ENCODE measurements at regions not wholly inside any gene's neighbourhood (a gene's known extent, or its start where the extent isn't known, plus 50 kb on each side); places are given as distances from the start of the nearest gene placed in this dataset.

DNA sequence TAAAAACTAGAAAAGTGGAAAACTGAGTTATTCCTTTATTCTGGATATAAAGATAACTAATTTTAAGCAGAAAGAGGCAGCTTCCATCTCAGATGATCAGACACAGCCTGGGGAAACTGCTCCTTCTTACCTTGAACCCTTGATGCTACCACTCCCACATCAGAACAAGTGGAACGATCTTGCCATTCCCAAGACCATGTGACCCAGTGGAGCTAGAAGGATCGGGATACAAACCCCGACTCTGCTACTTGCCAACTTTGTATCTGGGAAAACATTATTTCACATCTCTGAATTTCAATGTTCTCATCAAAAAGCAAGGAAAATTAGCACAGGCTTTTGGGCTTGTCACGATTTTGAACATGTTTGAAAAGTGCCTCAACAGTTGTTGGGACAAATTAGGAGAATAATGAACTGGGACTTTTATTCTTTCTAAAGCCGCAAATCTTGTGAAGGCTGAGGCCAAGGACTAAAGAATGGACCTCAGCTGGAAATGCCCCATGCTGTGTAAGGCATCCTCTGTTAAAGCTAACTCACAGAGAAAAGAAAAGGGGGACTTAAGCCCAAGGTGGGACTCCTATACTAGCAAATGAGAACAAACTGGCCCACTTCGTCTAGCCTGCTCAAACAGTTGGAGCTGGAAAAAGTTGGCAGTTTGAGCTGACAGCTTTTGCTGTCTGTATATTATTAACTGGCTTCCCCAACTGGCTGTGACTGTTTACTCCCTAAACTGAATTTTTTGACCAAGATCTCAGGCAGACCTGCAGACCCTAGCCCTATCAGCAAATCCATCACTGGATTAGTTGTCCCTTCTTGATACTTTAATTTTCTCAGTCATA, 552.3 kb downstream of the EFNA5 start:
- in situ Hi-C loops (cut with HindIII; ENCODE audit: low pct_ligation_motif_present, low sequenced_read_pairs), result no loop called here
- TF ChIP-seq, protein P1, sequence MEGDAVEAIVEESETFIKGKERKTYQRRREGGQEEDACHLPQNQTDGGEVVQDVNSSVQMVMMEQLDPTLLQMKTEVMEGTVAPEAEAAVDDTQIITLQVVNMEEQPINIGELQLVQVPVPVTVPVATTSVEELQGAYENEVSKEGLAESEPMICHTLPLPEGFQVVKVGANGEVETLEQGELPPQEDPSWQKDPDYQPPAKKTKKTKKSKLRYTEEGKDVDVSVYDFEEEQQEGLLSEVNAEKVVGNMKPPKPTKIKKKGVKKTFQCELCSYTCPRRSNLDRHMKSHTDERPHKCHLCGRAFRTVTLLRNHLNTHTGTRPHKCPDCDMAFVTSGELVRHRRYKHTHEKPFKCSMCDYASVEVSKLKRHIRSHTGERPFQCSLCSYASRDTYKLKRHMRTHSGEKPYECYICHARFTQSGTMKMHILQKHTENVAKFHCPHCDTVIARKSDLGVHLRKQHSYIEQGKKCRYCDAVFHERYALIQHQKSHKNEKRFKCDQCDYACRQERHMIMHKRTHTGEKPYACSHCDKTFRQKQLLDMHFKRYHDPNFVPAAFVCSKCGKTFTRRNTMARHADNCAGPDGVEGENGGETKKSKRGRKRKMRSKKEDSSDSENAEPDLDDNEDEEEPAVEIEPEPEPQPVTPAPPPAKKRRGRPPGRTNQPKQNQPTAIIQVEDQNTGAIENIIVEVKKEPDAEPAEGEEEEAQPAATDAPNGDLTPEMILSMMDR (IDR thresholded peaks at IDR 0.05; ENCODE audit: low read depth, low read length, missing control alignments), result no peak
- Histone ChIP-seq H3K27ac (no peak overlapping the region), H3K4me3 (ENCODE audit: low read depth, low read length) (no peak overlapping the region), H3K36me3 (replicated peaks) (no peaks in the 10 kb centered on the region), H3K27me3 (replicated peaks) (no peaks in the 10 kb centered on the region)
- no peak for DNase-seq

DNA sequence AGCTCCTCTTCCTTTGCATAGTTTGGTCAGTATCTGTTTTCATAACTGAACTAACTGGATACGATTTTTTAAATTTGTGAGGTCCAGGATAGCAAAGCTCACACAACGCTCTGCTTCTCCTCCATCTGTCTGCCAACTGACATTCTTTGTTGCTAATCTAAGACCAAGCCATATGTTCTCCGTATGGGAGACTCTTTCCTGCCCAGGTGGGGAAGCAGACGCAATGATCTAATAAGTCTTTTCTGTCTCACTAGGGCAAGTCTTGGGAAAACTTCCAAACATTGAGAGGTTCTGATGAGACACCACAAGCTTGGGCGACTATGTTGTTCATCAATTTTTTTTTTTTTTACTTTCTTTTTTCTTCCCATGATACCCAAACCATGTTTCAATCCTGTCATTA, 558.5 kb downstream of the EFNA5 start:
- TF ChIP-seq, protein P1 (IDR thresholded peaks at IDR 0.05; ENCODE audit: low read depth, low read length, missing control alignments), result no peak
- no peaks in the 10 kb centered on the region for H3K27me3 ChIP-seq (replicated peaks)
- DNase-seq, result no peak
- no peak overlapping the region for H3K4me3 ChIP-seq (ENCODE audit: low read depth, low read length)
- H3K27ac ChIP-seq, result no peak overlapping the region
- in situ Hi-C loops (cut with HindIII; ENCODE audit: low pct_ligation_motif_present, low sequenced_read_pairs), result no loop called here
- no peaks in the 10 kb centered on the region for H3K36me3 ChIP-seq (replicated peaks)

DNA sequence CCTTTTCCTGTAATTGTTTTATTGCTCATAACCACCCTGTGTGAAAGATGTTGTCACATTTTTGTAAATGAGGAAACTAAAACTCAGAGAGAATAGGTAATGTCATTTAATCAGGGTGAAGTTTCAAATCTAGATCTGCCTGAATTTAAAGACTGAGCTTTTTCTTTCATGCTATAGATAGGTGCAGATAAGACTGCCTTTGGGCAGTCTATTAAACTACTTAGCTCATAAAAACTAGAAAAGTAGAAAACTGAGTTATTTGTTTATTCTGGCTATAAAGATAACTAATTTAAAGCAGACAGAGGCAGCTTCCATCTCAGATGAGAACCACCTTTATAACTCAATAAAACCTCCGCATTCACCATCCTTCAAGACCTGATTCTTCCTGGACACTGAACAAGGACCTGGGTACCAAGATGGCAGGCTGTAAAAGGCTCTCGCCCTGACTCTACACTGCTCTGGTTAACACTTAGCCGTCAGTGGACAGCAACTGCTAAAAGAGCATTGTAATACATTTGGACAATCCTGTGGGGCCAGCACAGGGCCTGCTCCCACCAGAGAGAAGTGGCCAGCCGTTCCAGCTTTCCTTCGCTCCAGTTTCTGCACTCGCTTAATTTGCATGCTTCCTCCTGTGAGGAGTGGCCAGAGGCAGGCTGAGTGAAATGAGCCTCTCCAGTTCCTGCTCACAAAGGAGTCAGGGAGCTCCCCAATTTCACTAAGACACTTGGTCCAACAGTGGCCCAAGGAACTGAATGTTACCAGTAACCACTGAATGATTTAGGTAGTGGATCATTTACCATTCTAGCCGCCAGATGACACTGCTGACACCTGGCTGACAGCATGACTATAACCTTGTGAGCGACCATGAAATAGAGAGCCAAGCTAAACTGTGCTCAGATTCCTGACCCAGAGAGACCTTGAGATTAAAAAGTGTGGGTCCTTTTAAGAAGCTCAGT, 566.4 kb downstream of the EFNA5 start:
- in situ Hi-C loops (cut with HindIII; ENCODE audit: low pct_ligation_motif_present, low sequenced_read_pairs), result no loop called here
- no peak overlapping the region for H3K27ac ChIP-seq
- H3K36me3 ChIP-seq (replicated peaks), result no peaks in the 10 kb centered on the region
- no peaks in the 10 kb centered on the region for H3K27me3 ChIP-seq (replicated peaks)
- no peak for DNase-seq
- H3K4me3 ChIP-seq (ENCODE audit: low read depth, low read length), result no peak overlapping the region
- TF ChIP-seq, protein P1 (IDR thresholded peaks at IDR 0.05; ENCODE audit: low read depth, low read length, missing control alignments), result peak; percentile 21

DNA sequence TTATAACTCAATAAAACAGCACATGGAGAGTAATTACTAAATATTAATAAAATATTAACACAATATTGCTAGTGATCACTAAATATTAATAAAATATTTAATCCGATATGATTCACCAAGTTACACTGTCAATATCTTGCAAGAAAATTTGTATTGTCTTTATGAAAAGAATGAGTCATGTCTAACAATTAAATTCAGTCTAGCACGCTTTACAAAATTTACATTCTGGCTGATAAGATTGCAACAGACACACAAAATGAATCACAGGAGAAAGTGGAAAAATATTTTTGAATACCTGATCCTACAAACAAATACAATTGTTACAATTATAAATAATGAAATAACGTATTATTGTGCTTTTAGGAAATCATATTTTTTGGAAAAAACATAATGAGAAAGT, 567.2 kb downstream of the EFNA5 start:
- TF ChIP-seq, protein P1 (IDR thresholded peaks at IDR 0.05; ENCODE audit: low read depth, low read length, missing control alignments), result no peak
- H3K4me3 ChIP-seq (ENCODE audit: low read depth, low read length), result no peak overlapping the region
- in situ Hi-C loops (cut with HindIII; ENCODE audit: low pct_ligation_motif_present, low sequenced_read_pairs), result no loop called here
- H3K36me3 ChIP-seq (replicated peaks), result no peaks in the 10 kb centered on the region
- no peak for DNase-seq
- H3K27ac ChIP-seq, result no peak overlapping the region
- H3K27me3 ChIP-seq (replicated peaks), result no peaks in the 10 kb centered on the region

DNA sequence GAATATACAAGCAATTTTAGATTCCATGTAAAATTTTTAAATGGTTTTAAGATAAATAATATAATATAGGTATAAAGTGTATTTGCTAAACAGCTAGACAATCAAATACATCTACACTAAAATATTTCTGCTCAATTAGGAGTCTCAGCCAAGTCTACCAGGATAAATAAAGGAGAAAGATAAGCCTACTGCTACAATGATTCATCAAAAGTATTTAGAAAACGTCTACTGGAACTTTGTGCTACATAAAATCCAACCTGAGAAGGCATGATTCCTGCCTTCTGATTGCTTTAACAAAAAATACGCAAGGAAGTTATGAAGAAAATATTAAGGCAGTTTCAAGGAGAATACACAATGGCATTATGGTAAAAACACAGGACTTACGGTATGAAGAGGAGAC, 570.6 kb downstream of the EFNA5 start:
- Histone ChIP-seq H3K27ac (no peak overlapping the region), H3K27me3 (replicated peaks) (no peaks in the 10 kb centered on the region), H3K36me3 (replicated peaks) (no peaks in the 10 kb centered on the region), H3K4me3 (ENCODE audit: low read depth, low read length) (no peak overlapping the region)
- in situ Hi-C loops (cut with HindIII; ENCODE audit: low pct_ligation_motif_present, low sequenced_read_pairs), result no loop called here
- no peak for DNase-seq
- TF ChIP-seq, protein P1 (IDR thresholded peaks at IDR 0.05; ENCODE audit: low read depth, low read length, missing control alignments), result no peak
